ENCODE measurements at regions not wholly inside any gene's neighbourhood (a gene's known extent, or its start where the extent isn't known, plus 50 kb on each side); places are given as distances from the start of the nearest gene placed in this dataset.
"Not testable (repeated sequence)": the region's sequence is repeated elsewhere in the genome, so short reads cannot be mapped to it uniquely, and the experiment has no call there.

GRCh38 chr13:24944073-24944472 lies 151.9 kb upstream of the PABPC3 start:
- intact Hi-C loops (cut with micrococcal nuclease; ENCODE audit: unreplicated experiment); POLR2A ChIA-PET; H3K4me1 ChIP-seq (ENCODE audit: control insufficient read depth, insufficient read depth, low read length); H3K27me3 ChIP-seq (ENCODE audit: control insufficient read depth, insufficient read depth, low read length); H3K36me3 ChIP-seq (ENCODE audit: control insufficient read depth, insufficient read depth, low read length); ATAC-seq; H3K4me3 ChIP-seq (ENCODE audit: low read depth in 2 of 2, low read length in 2 of 2); H3K27ac ChIP-seq (ENCODE audit: low read length); DNase-seq (ENCODE audit: low read depth, low spot score); H3K9me3 ChIP-seq (ENCODE audit: control insufficient read depth, insufficient read depth, low read depth, low read length); in situ Hi-C loops (cut with HindIII; ENCODE audit: low pct_unique_long_range_greater_than_20kb, low sequenced_read_pairs); BruUV-seq (replicated peaks); CTCF ChIA-PET: not testable (repeated sequence)

- H3K27ac ChIP-seq (ENCODE audit: low read length); H3K36me3 ChIP-seq (ENCODE audit: control insufficient read depth, insufficient read depth, low read length); DNase-seq (ENCODE audit: low read depth, low spot score); ATAC-seq; H3K27me3 ChIP-seq (ENCODE audit: control insufficient read depth, insufficient read depth, low read length); H3K9me3 ChIP-seq (ENCODE audit: control insufficient read depth, insufficient read depth, low read depth, low read length); CTCF ChIA-PET; H3K4me3 ChIP-seq (ENCODE audit: low read depth in 2 of 2, low read length in 2 of 2); POLR2A ChIA-PET; H3K4me1 ChIP-seq (ENCODE audit: control insufficient read depth, insufficient read depth, low read length); intact Hi-C loops (cut with micrococcal nuclease; ENCODE audit: unreplicated experiment); in situ Hi-C loops (cut with HindIII; ENCODE audit: low pct_unique_long_range_greater_than_20kb, low sequenced_read_pairs); BruUV-seq (replicated peaks): not testable (repeated sequence)
These were observed 147.0 kb upstream of the PABPC3 start for GRCh38 chr13:24948977-24949376.

- H3K27ac ChIP-seq (ENCODE audit: low read length); POLR2A ChIA-PET; H3K27me3 ChIP-seq (ENCODE audit: control insufficient read depth, insufficient read depth, low read length); CTCF ChIA-PET; DNase-seq (ENCODE audit: low read depth, low spot score); H3K9me3 ChIP-seq (ENCODE audit: control insufficient read depth, insufficient read depth, low read depth, low read length); ATAC-seq; in situ Hi-C loops (cut with HindIII; ENCODE audit: low pct_unique_long_range_greater_than_20kb, low sequenced_read_pairs); H3K36me3 ChIP-seq (ENCODE audit: control insufficient read depth, insufficient read depth, low read length); H3K4me1 ChIP-seq (ENCODE audit: control insufficient read depth, insufficient read depth, low read length); H3K4me3 ChIP-seq (ENCODE audit: low read depth in 2 of 2, low read length in 2 of 2); BruUV-seq (replicated peaks); intact Hi-C loops (cut with micrococcal nuclease; ENCODE audit: unreplicated experiment): not testable (repeated sequence)
These were observed 145.3 kb upstream of the PABPC3 start for GRCh38 chr13:24950611-24951010.

- intact Hi-C loops (cut with micrococcal nuclease; ENCODE audit: unreplicated experiment); H3K9me3 ChIP-seq (ENCODE audit: control insufficient read depth, insufficient read depth, low read depth, low read length); in situ Hi-C loops (cut with HindIII; ENCODE audit: low pct_unique_long_range_greater_than_20kb, low sequenced_read_pairs); H3K27ac ChIP-seq (ENCODE audit: low read length); BruUV-seq (replicated peaks); H3K36me3 ChIP-seq (ENCODE audit: control insufficient read depth, insufficient read depth, low read length); H3K27me3 ChIP-seq (ENCODE audit: control insufficient read depth, insufficient read depth, low read length); POLR2A ChIA-PET; H3K4me1 ChIP-seq (ENCODE audit: control insufficient read depth, insufficient read depth, low read length); ATAC-seq; CTCF ChIA-PET; DNase-seq (ENCODE audit: low read depth, low spot score): not testable (repeated sequence)
- H3K4me3 ChIP-seq (ENCODE audit: low read depth in 2 of 2, low read length in 2 of 2) = peak overlapping the region; percentile 15 to 43; a peak in 2 of 4 replicates
These were observed 128.0 kb upstream of the PABPC3 start for GRCh38 chr13:24967970-24968369.

- CTCF ChIA-PET; intact Hi-C loops (cut with micrococcal nuclease; ENCODE audit: unreplicated experiment); BruUV-seq (replicated peaks); H3K27ac ChIP-seq (ENCODE audit: low read length); in situ Hi-C loops (cut with HindIII; ENCODE audit: low pct_unique_long_range_greater_than_20kb, low sequenced_read_pairs); POLR2A ChIA-PET; H3K27me3 ChIP-seq (ENCODE audit: control insufficient read depth, insufficient read depth, low read length); H3K9me3 ChIP-seq (ENCODE audit: control insufficient read depth, insufficient read depth, low read depth, low read length); H3K4me1 ChIP-seq (ENCODE audit: control insufficient read depth, insufficient read depth, low read length); ATAC-seq; H3K36me3 ChIP-seq (ENCODE audit: control insufficient read depth, insufficient read depth, low read length); DNase-seq (ENCODE audit: low read depth, low spot score): not testable (repeated sequence)
- H3K4me3 ChIP-seq (ENCODE audit: low read depth in 2 of 2, low read length in 2 of 2) = peak overlapping the region; percentile 15 to 43; a peak in 2 of 4 replicates
These were observed 127.5 kb upstream of the PABPC3 start for GRCh38 chr13:24968416-24968815.

GRCh38 chr13:24973102-24973501 lies 122.8 kb upstream of the PABPC3 start:
- in situ Hi-C loops (cut with HindIII; ENCODE audit: low pct_unique_long_range_greater_than_20kb, low sequenced_read_pairs) = not testable (repeated sequence)

GRCh38 chr13:24981181-24981803 lies 114.6 kb upstream of the PABPC3 start:
- POLR2A ChIA-PET; DNase-seq (ENCODE audit: low read depth, low spot score); H3K9me3 ChIP-seq (ENCODE audit: control insufficient read depth, insufficient read depth, low read depth, low read length); ATAC-seq; H3K27me3 ChIP-seq (ENCODE audit: control insufficient read depth, insufficient read depth, low read length); BruUV-seq (replicated peaks); intact Hi-C loops (cut with micrococcal nuclease; ENCODE audit: unreplicated experiment); H3K36me3 ChIP-seq (ENCODE audit: control insufficient read depth, insufficient read depth, low read length); H3K27ac ChIP-seq (ENCODE audit: low read length); H3K4me3 ChIP-seq (ENCODE audit: low read depth in 2 of 2, low read length in 2 of 2); H3K4me1 ChIP-seq (ENCODE audit: control insufficient read depth, insufficient read depth, low read length); CTCF ChIA-PET; in situ Hi-C loops (cut with HindIII; ENCODE audit: low pct_unique_long_range_greater_than_20kb, low sequenced_read_pairs): not testable (repeated sequence)

More at GRCh38 chr13:24973102-24973501, 122.8 kb upstream of the PABPC3 start:
- BruUV-seq (replicated peaks); DNase-seq (ENCODE audit: low read depth, low spot score); H3K4me1 ChIP-seq (ENCODE audit: control insufficient read depth, insufficient read depth, low read length); H3K27me3 ChIP-seq (ENCODE audit: control insufficient read depth, insufficient read depth, low read length); H3K36me3 ChIP-seq (ENCODE audit: control insufficient read depth, insufficient read depth, low read length); H3K27ac ChIP-seq (ENCODE audit: low read length); CTCF ChIA-PET; H3K4me3 ChIP-seq (ENCODE audit: low read depth in 2 of 2, low read length in 2 of 2); H3K9me3 ChIP-seq (ENCODE audit: control insufficient read depth, insufficient read depth, low read depth, low read length); intact Hi-C loops (cut with micrococcal nuclease; ENCODE audit: unreplicated experiment); POLR2A ChIA-PET; ATAC-seq: not testable (repeated sequence)
